Karpas-422 (cell line): ENCODE measurements at regions not wholly inside any gene's neighbourhood (a gene's known extent, or its start where the extent isn't known, plus 50 kb on each side); places are given as distances from the start of the nearest gene placed in this dataset.
"Not testable (repeated sequence)": the region's sequence is repeated elsewhere in the genome, so short reads cannot be mapped to it uniquely, and the experiment has no call there.

ENCODE experiments used
- DNase-seq: peaks from one replicate; pipeline ENCODE4 v3.0.0-alpha.2; 2015
- H2AFZ ChIP-seq: fragments of 200-600 bp; sonication (generic); 2 replicates; pipeline ENCODE4 v1.6.1; 2014; ENCODE audit warnings: antibody characterized with exemption, low read length, mixed read lengths
- H3K27ac ChIP-seq: fragments of 200-600 bp; sonication (generic); 2 replicates; pipeline ENCODE4 v1.5.1; 2014; ENCODE audit warnings: mild to moderate bottlenecking, low read length, moderate library complexity
- H3K27me3 ChIP-seq: fragments of 200-600 bp; sonication (generic); 2 replicates; pipeline ENCODE4 v1.6.1; 2014; ENCODE audit warnings: low read length, mixed read lengths
- H3K36me3 ChIP-seq: fragments of 200-600 bp; sonication (generic); 2 replicates; pipeline ENCODE4 v1.6.1; 2014; ENCODE audit warnings: low read length, mixed read lengths; ENCODE audit not compliant: insufficient read depth
- H3K4me1 ChIP-seq: fragments of 200-600 bp; sonication (generic); 2 replicates; pipeline ENCODE4 v1.6.1; 2014; ENCODE audit warnings: mild to moderate bottlenecking, low read length, mixed read lengths
- H3K4me2 ChIP-seq: fragments of 200-600 bp; sonication (generic); 2 replicates; pipeline ENCODE4 v1.6.1; 2014; ENCODE audit warnings: low read length, low read depth, mild to moderate bottlenecking; ENCODE audit not compliant: poor library complexity, severe bottlenecking
- H3K4me3 ChIP-seq: fragments of 200-600 bp; sonication (generic); 2 replicates; pipeline ENCODE4 v1.5.1; 2014; ENCODE audit warnings: mild to moderate bottlenecking, antibody characterized with exemption, low read length, mixed read lengths
- H3K79me2 ChIP-seq: fragments of 200-600 bp; sonication (generic); 2 replicates; pipeline ENCODE4 v1.6.1; 2014; ENCODE audit warnings: mild to moderate bottlenecking, low read length, mixed read lengths
- H3K9ac ChIP-seq: fragments of 200-600 bp; sonication (generic); 2 replicates; pipeline ENCODE4 v1.6.0; 2014; ENCODE audit warnings: low read length
- H3K9me2 ChIP-seq: fragments of 200-600 bp; sonication (generic), shearing (Covaris generic); replicated peaks from 2 replicates; pipeline ENCODE4 v1.6.0; 2014; ENCODE audit warnings: mild to moderate bottlenecking, low read length, moderate library complexity; ENCODE audit not compliant: insufficient read depth
- H3K9me3 ChIP-seq: fragments of 300-700, 200-600 bp; sonication (generic); 2 replicates; pipeline ENCODE4 v1.6.1; 2014; ENCODE audit warnings: low read length, mixed read lengths
- H4K20me1 ChIP-seq: fragments of 200-600 bp; sonication (generic); 2 replicates; pipeline ENCODE4 v1.6.1; 2014; ENCODE audit warnings: mild to moderate bottlenecking, antibody characterized with exemption, low read length, low read depth; ENCODE audit not compliant: insufficient read depth

DNA sequence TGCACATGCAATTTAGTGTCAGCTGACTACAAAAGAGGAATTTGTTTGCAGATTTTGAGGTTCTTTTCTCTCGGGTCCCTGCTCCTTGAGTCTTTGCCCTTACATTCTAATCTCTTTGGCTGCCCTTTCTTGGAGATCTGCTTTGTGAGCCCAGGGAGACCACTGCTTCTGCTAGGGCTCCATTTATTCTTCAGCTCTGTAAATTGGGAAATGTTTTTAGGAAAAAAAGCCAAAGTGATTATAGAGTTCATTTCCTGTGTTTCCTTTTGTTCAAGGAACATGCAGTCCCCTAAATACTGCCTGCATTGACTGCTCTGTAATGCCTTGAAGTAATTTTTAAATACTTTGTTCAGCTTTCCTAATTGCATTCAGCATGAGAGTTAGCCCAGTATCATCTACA is 197.4 kb downstream of the CSNK1G3 start:
- Histone ChIP-seq H3K9me3 (peaks cover 5% of the 10 kb centered on the region; the same call in 1 of the 2 replicates), H3K79me2 (no peaks in the 10 kb centered on the region), H3K9me2 (0 out of 2 replicates have a peak, but pooled peaks cover 2% of the 10 kb centered on the region), H4K20me1 (no peaks in the 10 kb centered on the region), H3K4me3 (no peak overlapping the region), H3K27ac (no peak overlapping the region), H3K36me3 (no peaks in the 10 kb centered on the region), H3K27me3 (no peaks in the 10 kb centered on the region), H3K4me2 (no peak overlapping the region), H2AFZ (no peak overlapping the region), H3K9ac (no peak overlapping the region), H3K4me1 (no peaks in the 10 kb centered on the region)
- no peak for DNase-seq

DNA sequence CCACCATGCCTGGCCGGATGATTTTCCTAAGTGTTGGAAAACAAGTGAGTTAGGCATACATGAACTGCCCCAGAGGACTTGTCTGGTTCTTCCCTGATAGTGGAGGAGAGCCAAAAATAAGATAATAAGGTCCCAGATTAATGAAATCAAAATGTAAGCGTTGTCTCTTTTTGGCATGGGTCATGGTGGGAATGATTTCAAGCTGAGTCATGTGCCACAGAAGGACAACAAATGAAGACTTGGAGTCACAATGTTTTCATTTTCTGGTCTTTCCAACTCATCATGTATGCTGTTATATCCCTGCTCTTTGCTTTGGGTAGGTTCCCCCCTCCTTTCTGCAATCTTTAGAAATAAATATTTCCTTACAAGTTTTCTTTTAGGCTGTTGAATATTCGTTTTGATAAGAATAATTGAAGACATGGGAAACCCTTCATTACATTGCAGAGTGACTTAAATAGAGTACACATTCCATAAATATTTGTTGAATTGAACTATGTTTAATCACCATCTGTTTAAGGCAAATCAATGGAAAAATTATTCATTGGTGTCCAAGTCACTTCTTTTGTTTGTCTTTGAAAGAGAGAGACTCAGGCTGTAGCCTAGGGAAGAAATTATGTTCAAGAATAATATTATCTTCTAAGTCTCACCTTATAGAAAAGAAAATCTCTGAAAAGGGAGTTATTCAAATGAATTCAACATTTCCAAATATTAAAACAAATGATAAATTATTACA is 196.3 kb downstream of the CSNK1G3 start:
- H3K27ac ChIP-seq, result no peak overlapping the region
- no peak overlapping the region for H3K4me3 ChIP-seq
- H3K9me2 ChIP-seq, result 0 out of 2 replicates have a peak, but pooled peaks cover 2% of the 10 kb centered on the region
- H3K9ac ChIP-seq, result no peak overlapping the region
- H3K4me1 ChIP-seq, result no peaks in the 10 kb centered on the region
- no peaks in the 10 kb centered on the region for H3K27me3 ChIP-seq
- no peaks in the 10 kb centered on the region for H3K36me3 ChIP-seq
- no peak overlapping the region for H3K4me2 ChIP-seq
- no peaks in the 10 kb centered on the region for H3K79me2 ChIP-seq
- H2AFZ ChIP-seq, result no peak overlapping the region
- DNase-seq, result no peak
- peaks cover 5% of the 10 kb centered on the region; the same call in 1 of the 2 replicates for H3K9me3 ChIP-seq
- no peaks in the 10 kb centered on the region for H4K20me1 ChIP-seq

DNA sequence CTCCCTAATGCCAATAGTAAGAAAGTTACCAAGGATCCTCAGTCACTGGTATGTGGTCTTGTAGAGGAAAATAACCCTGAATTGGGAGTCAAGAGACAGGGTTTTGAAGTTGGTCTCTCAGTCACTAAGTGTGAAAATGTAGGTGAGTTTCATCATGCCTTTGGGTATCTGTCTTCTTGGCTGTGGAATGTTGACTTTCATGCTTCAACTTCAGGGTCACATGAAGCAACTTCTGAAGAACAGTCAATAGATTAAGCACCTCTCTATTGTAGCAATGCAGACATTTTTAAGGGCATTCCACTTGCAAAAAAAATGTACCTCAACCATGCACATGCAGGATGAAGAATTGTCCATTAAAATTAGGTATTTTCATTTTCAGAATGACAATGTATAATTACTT is 194.6 kb downstream of the CSNK1G3 start:
- Histone ChIP-seq H3K36me3 (no peaks in the 10 kb centered on the region), H3K4me3 (no peak overlapping the region), H3K9me2 (0 out of 2 replicates have a peak, but pooled peaks cover 2% of the 10 kb centered on the region), H3K9ac (no peak overlapping the region), H4K20me1 (no peaks in the 10 kb centered on the region), H2AFZ (no peak overlapping the region), H3K4me2 (no peak overlapping the region), H3K27ac (no peak overlapping the region), H3K9me3 (no peaks in the 10 kb centered on the region), H3K79me2 (no peaks in the 10 kb centered on the region), H3K27me3 (no peaks in the 10 kb centered on the region), H3K4me1 (no peaks in the 10 kb centered on the region)
- no peak for DNase-seq

DNA sequence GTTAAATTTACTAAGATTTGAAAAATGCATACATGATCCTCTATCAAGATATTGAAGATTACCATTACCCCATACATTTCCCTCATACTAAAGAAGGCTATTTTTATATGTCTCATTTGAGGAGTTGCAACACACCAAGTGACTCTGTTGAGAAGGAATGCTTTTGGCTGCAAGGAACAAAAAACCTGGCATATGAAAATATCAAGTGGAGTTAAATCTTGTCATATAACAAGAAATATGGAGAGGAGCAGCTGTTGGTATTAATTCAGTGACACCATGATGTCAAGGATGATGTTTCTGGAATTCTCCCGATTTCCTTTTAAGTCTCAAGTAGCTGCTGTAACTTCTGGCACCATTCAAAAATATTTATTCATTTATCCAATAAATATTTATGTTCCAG is 193.8 kb downstream of the CSNK1G3 start:
- Histone ChIP-seq H3K4me1 (no peaks in the 10 kb centered on the region), H4K20me1 (no peaks in the 10 kb centered on the region), H3K4me2 (no peak overlapping the region), H3K9ac (no peak overlapping the region), H2AFZ (no peak overlapping the region), H3K36me3 (no peaks in the 10 kb centered on the region), H3K27me3 (no peaks in the 10 kb centered on the region), H3K79me2 (no peaks in the 10 kb centered on the region), H3K9me3 (no peaks in the 10 kb centered on the region), H3K4me3 (no peak overlapping the region), H3K9me2 (0 out of 2 replicates have a peak, but pooled peaks cover 2% of the 10 kb centered on the region), H3K27ac (no peak overlapping the region)
- no peak for DNase-seq

DNA sequence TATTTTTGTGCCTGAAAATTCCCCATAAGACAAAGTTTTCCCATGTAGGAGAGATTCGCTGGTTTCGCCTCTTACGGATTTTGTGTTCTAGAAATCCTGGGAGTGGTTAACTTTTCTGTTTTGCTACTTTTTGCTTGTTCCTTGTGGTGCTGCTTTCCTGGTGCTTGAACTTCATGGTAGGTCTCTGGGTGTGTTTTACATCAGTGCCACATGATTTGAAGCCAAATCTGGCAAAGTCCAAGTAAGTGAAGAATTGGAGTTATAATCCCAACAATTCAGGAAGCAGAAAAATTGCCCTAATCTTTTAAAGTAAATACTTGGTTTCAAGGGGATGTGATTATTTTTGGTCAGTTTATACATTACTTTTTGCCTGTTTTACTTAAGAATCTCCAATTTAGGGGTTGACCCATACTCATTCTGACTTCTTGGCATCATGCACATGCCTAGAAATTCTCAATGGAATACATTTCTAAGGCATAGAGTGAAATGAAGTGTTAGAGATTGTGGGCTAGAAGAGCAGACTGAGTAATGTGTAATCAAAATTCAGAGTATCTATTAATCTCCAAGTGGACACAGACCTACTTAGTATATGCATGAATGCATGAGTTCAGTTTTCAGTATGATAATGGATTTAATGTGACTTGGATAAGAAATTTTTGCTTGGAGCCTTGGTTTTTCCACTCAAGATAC is 189.7 kb downstream of the CSNK1G3 start:
- no peaks in the 10 kb centered on the region for H3K27me3 ChIP-seq
- H3K9me2 ChIP-seq, result no peaks in the 10 kb centered on the region
- no peak overlapping the region for H3K4me3 ChIP-seq
- no peaks in the 10 kb centered on the region for H3K4me1 ChIP-seq
- no peak overlapping the region for H3K27ac ChIP-seq
- H3K9ac ChIP-seq, result no peak overlapping the region
- no peak overlapping the region for H3K4me2 ChIP-seq
- H3K36me3 ChIP-seq, result no peaks in the 10 kb centered on the region
- no peaks in the 10 kb centered on the region for H4K20me1 ChIP-seq
- no peaks in the 10 kb centered on the region for H3K79me2 ChIP-seq
- no peak for DNase-seq
- no peaks in the 10 kb centered on the region for H3K9me3 ChIP-seq
- no peak overlapping the region for H2AFZ ChIP-seq

DNA sequence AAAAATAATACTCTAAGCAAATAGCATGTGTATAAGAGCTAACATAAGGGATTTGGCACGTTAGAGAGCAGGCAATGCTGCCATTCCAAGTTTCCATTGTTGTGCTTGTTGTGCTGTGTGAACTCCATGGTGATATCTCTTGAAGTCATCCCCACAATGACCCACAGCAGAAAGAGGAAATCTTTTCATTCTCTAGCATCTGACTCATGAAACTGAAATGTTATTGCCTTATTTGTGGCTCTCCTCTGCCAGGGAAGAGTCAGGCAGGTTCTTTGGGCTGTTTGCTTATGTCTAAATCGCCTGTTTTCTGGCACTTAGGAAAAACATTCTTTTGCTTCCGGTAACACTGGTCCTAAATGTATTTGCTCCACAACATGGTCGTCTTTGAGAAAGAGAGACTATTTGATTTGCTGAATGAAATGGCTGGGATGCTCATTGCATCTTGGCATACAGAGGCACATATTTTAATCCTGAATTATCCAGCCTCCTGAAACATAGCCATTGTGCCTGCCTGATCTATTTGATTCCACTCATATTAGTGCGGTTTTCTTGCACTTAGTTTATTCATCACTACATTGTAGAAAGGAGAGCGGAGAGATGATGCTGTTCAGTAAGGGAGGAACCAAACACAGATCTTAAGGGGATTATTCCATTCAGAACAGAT is 188.8 kb downstream of the CSNK1G3 start:
- H3K4me2 ChIP-seq, result no peak overlapping the region

DNA sequence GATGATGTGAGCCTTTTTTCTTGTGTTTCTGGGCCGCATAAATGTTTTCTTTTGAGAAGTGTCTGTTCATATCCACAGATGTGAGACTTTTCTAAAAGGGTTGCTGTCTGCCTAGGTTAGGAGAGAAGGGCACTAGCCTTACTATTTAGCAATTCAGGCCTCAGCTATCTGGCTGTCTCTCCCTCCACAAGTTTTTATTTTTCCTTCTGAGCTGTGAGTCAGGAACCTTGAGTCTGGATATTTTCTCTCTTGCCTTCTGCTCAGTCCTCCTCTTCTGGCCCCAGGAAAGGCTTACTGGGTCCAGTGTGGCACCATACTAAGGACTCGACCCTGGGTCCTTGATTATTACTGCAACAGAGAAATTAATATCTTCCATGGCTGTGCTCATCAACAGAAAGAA is 187.6 kb downstream of the CSNK1G3 start:
- H3K9me2 ChIP-seq, result no peaks in the 10 kb centered on the region
- H3K79me2 ChIP-seq, result no peaks in the 10 kb centered on the region
- H3K27ac ChIP-seq, result no peak overlapping the region
- H3K4me3 ChIP-seq, result no peak overlapping the region
- H3K4me1 ChIP-seq, result no peaks in the 10 kb centered on the region
- H3K4me2 ChIP-seq, result no peak overlapping the region
- no peaks in the 10 kb centered on the region for H3K36me3 ChIP-seq
- DNase-seq, result no peak
- H3K9ac ChIP-seq, result no peak overlapping the region
- H2AFZ ChIP-seq, result no peak overlapping the region
- no peaks in the 10 kb centered on the region for H3K27me3 ChIP-seq
- no peaks in the 10 kb centered on the region for H4K20me1 ChIP-seq
- no peaks in the 10 kb centered on the region for H3K9me3 ChIP-seq

More for the DNA sequence above, 188.8 kb downstream of the CSNK1G3 start:
- no peaks in the 10 kb centered on the region for H3K9me3 ChIP-seq
- no peak for DNase-seq
- no peak overlapping the region for H3K9ac ChIP-seq
- no peak overlapping the region for H3K4me3 ChIP-seq
- H3K79me2 ChIP-seq, result no peaks in the 10 kb centered on the region
- H3K36me3 ChIP-seq, result no peaks in the 10 kb centered on the region
- no peaks in the 10 kb centered on the region for H3K9me2 ChIP-seq
- no peaks in the 10 kb centered on the region for H4K20me1 ChIP-seq
- H2AFZ ChIP-seq, result no peak overlapping the region
- no peaks in the 10 kb centered on the region for H3K27me3 ChIP-seq
- no peaks in the 10 kb centered on the region for H3K4me1 ChIP-seq
- H3K27ac ChIP-seq, result no peak overlapping the region

- not testable (repeated sequence) for H3K9me3 ChIP-seq, H3K9me2 ChIP-seq
These were observed 187.0 kb downstream of the CSNK1G3 start for GRCh38 chr5:123698937-123699336.

More at GRCh38 chr5:123698937-123699336, 187.0 kb downstream of the CSNK1G3 start:
- H3K27me3 ChIP-seq, H3K79me2 ChIP-seq, H3K9ac ChIP-seq, H3K4me2 ChIP-seq, H3K4me3 ChIP-seq, H4K20me1 ChIP-seq, H3K27ac ChIP-seq, H2AFZ ChIP-seq, DNase-seq, H3K36me3 ChIP-seq, H3K4me1 ChIP-seq: not testable (repeated sequence)
